Fibroblast of mammary gland (primary cell): ENCODE measurements at regions not wholly inside any gene's neighbourhood (a gene's known extent, or its start where the extent isn't known, plus 50 kb on each side); places are given as distances from the start of the nearest gene placed in this dataset.

Source experiments
- DNase-seq: peaks from one replicate; pipeline ENCODE4 v3.0.0-alpha.2; 2010; ENCODE audit warnings: low read depth
- H3K4me3 ChIP-seq: 2 replicates; pipeline ENCODE4 v1.5.1; 2011; ENCODE audit warnings: low read depth, mild to moderate bottlenecking, low read length, moderate library complexity; ENCODE audit not compliant: control insufficient read depth
- TF ChIP-seq, protein P1 (sequence below): conservative IDR thresholded peaks from 2 replicates; pipeline ENCODE4 v1.5.1; 2011; ENCODE audit warnings: low read depth, low read length, inconsistent platforms; ENCODE audit not compliant: control insufficient read depth, insufficient read depth

DNA sequence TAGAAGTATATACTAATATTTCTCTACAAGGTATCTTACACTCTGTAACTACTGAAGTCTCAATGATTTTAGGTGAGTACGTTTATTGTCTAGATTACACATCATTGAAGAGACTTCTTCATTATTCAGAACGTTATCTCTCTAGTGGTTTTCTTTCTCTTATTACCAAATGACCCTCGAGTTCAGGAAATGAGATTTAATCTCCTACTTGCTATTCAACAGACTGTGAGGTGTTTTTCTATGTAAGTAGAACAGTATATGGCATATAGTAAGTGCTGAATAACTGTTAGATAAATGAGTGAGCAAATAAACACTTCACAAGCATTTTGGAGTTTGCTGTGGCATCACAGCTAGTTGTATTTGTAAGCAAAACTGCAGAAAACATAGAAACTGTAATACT, 947.2 kb upstream of the SLC39A10 start:
- no peak overlapping the region for H3K4me3 ChIP-seq
- TF ChIP-seq, protein P1, sequence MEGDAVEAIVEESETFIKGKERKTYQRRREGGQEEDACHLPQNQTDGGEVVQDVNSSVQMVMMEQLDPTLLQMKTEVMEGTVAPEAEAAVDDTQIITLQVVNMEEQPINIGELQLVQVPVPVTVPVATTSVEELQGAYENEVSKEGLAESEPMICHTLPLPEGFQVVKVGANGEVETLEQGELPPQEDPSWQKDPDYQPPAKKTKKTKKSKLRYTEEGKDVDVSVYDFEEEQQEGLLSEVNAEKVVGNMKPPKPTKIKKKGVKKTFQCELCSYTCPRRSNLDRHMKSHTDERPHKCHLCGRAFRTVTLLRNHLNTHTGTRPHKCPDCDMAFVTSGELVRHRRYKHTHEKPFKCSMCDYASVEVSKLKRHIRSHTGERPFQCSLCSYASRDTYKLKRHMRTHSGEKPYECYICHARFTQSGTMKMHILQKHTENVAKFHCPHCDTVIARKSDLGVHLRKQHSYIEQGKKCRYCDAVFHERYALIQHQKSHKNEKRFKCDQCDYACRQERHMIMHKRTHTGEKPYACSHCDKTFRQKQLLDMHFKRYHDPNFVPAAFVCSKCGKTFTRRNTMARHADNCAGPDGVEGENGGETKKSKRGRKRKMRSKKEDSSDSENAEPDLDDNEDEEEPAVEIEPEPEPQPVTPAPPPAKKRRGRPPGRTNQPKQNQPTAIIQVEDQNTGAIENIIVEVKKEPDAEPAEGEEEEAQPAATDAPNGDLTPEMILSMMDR: no peak
- DNase-seq: no peak

DNA sequence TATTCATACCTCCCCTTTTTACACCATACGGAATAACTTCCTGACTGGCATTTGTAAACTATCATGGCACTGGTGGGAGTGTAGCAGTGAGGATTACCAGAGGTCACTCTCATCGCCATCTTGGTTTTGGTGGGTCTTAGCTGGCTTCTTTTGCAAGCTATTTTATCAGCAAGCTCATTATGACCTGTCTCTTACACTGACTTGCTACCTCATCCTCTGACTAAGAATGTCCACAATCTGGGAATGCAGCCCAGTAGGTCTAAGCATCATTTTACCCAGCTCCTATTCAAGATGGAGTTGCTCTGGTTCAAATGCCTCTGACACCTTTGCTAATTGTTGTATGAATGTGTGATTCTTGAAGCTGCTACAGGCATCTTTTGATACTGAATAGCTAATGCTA, 950.8 kb upstream of the SLC39A10 start:
- peak; percentile 33 for DNase-seq
- TF ChIP-seq, protein P1: no peak
- no peak overlapping the region for H3K4me3 ChIP-seq

DNA sequence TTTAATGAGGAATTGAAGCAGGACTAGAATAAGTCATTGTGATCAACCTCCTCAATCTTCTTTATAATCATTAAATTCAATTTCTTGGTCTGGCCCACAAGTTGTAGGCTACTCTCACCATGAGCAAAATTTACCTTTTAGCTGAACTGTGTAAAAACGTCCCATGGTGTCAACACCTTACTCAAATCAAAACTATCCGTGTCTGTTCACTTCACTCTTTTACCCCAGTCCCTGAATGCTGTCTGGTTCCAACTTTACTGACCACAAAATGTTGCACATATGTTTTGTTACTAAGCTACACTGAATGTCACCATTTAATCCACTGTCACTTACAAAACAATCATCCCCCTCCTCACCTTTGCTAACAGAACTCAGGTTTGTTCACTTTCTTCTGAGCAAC, 951.6 kb upstream of the SLC39A10 start:
- TF ChIP-seq, protein P1: no peak
- no peak for DNase-seq
- no peak overlapping the region for H3K4me3 ChIP-seq

DNA sequence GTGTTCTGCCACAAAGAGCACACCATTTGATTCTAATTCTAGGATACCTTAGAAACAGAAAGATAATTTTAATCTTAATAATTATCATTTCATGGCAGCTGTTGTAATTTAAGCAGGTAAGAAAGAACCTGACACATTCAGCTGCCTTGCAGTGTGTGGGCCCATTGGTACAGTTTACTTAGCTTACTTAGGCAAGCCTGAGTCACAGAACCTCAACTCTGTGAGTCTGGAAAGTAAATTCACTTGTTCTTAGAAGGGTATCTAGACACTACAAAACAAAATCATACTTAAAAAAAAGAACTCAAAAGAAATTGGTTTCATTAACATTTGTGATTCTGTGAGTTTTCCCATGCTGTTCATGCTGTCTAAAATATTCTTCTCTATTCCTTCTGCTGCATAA, 956.3 kb upstream of the SLC39A10 start:
- H3K4me3 ChIP-seq: no peak overlapping the region
- DNase-seq: no peak
- TF ChIP-seq, protein P1: no peak

DNA sequence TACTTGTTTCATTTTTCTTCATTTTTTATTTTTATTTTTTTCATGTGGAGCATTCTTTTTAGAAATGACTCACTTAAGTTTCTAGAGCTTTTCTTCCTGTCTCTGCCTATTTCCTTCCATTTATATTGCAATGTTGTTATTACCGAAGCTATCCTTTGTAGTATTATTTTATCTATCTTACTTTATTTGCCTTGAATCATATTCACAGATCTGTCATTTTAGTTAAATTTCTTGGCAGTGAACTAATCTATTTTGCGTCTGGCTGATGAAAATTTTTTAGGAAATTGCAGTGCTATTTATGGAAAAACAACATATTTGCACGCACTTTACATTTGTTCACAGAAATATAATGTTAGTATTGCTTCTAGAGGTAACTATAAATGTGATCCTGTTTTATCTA, 956.9 kb upstream of the SLC39A10 start:
- TF ChIP-seq, protein P1: no peak
- H3K4me3 ChIP-seq: no peak overlapping the region
- no peak for DNase-seq

DNA sequence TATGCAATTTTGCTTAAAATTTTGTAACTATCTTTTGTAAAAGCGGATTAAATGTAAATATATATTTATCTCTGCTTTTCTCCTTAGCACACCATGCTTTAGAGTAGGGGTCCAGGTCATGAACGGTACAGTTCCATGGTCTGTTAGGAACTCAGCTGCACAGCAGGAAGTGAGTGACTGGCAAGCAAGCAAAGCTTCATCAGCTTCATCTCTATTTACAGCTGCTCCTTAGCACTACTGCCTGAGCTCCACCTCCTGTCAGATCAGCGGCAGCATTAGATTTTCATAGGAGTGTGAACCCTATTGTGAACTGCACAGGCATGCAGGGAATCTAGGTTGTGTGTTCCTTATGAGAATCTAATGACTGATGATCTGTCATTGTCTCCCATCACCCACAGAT, 959.0 kb upstream of the SLC39A10 start:
- H3K4me3 ChIP-seq: no peak overlapping the region
- DNase-seq: no peak
- TF ChIP-seq, protein P1: no peak

DNA sequence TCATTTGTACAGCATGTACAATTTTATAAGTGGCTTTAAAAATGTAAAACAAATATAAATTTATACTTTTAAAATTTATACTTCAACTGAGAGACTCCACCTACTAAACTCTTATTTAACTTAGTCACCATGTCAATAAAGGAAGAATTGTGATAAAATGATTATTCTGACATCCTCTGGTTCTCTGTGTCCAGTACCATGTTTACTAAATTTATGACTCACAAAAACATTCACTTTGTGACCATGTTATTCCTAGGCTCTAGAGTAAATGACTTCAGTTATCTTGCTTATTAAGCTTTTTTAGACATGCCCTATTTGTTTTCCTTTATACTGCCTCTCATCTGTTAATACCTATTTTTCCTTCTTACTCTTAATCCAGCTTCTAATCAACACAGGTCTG, 959.6 kb upstream of the SLC39A10 start:
- no peak overlapping the region for H3K4me3 ChIP-seq
- no peak for DNase-seq
- TF ChIP-seq, protein P1: no peak
